Endothelial cell of umbilical vein (primary cell): ENCODE measurements at regions not wholly inside any gene's neighbourhood (a gene's known extent, or its start where the extent isn't known, plus 50 kb on each side); places are given as distances from the start of the nearest gene placed in this dataset.

Experiments
- BruUV-seq: library from RNA; stranded (reverse); fragments of 400-500 nt; replicated peaks from 2 replicates; lab custom pipeline; 2021; lab: Mats Ljungman, UMichigan
- CTCF ChIA-PET: fragments of 300-600, 350-600 bp; sonication (Branson Sonifier 250); formaldehyde crosslinking; loops from one replicate; lab custom pipeline; 2021; ENCODE audit warnings: antibody characterized with exemption, inconsistent platforms; lab: Charles Lee
- POLR2A ChIA-PET: fragments of 300-600, 350-600 bp; sonication (Branson Sonifier 250); formaldehyde crosslinking; loops from one replicate; lab custom pipeline; 2021; ENCODE audit warnings: antibody characterized with exemption, inconsistent platforms; lab: Charles Lee
- DNase-seq: peaks from one replicate; pipeline ENCODE4 v3.0.0-alpha.2; 2011; ENCODE audit warnings: low read depth, low spot score
- FAIRE-seq: peaks from 2 replicates; lab custom pipeline; 2011; peaks lifted over from hg19 to GRCh38; lab: Jason Lieb, UNC
- H2AFZ ChIP-seq: 2 replicates; pipeline ENCODE4 v1.6.0; 2012; ENCODE audit warnings: low read depth, low read length, control low read depth, inconsistent platforms
- H3K27ac ChIP-seq: 2 replicates; pipeline ENCODE4 v1.5.1; 2011; ENCODE audit warnings: low read depth, mild to moderate bottlenecking, control low read depth, low read length, moderate library complexity; ENCODE audit not compliant: insufficient read depth
- H3K27me3 ChIP-seq, 2 experiments: 2 replicates each; pipeline versions ENCODE4 v1.6.0 to v1.6.1; 2011; ENCODE audit warnings: low read length in 2 of 2, mixed read lengths in 1 of 2; ENCODE audit not compliant: control insufficient read depth in 2 of 2, insufficient read depth in 2 of 2
- H3K36me3 ChIP-seq, 2 experiments: 2 replicates in 1 of 2; 3 replicates in 1 of 2; pipeline ENCODE4 v1.5.1; 2011; ENCODE audit warnings: low read length in 2 of 2, mild to moderate bottlenecking in 1 of 2, moderate library complexity in 1 of 2; ENCODE audit not compliant: control insufficient read depth in 2 of 2, insufficient read depth in 2 of 2; ENCODE audit errors: extremely low read depth in 1 of 2
- H3K4me1 ChIP-seq: 3 replicates; pipeline ENCODE4 v1.5.1; 2011; ENCODE audit warnings: mild to moderate bottlenecking, low read length; ENCODE audit not compliant: control insufficient read depth, insufficient read depth; ENCODE audit errors: extremely low read depth
- H3K4me2 ChIP-seq: 2 replicates; pipeline ENCODE4 v1.6.1; 2011; ENCODE audit warnings: low read length, control low read depth, mixed read lengths; ENCODE audit not compliant: insufficient read depth
- H3K4me3 ChIP-seq, 3 experiments: fragments of 200-600 bp in 1 of 3; sonication (generic), shearing (Covaris generic) in 1 of 3; replicated peaks in 1 of 3; 2 replicates each; pipeline ENCODE4 v1.5.1; 2011 to 2016; ENCODE audit warnings: control low read depth in 3 of 3, low read length in 3 of 3, mild to moderate bottlenecking in 2 of 3, inconsistent platforms in 1 of 3, low read depth in 1 of 3, moderate library complexity in 1 of 3; ENCODE audit not compliant: insufficient read depth in 1 of 3
- H3K79me2 ChIP-seq: 2 replicates; pipeline ENCODE4 v1.6.0; 2012; ENCODE audit warnings: low read length, inconsistent platforms; ENCODE audit not compliant: control insufficient read depth, insufficient read depth
- H3K9ac ChIP-seq: replicated peaks from 2 replicates; pipeline ENCODE3; 2011; ENCODE audit warnings: low read length, control low read depth; ENCODE audit not compliant: insufficient read depth; ENCODE audit errors: extremely low read depth
- H3K9me1 ChIP-seq: replicated peaks from 3 replicates; pipeline ENCODE4 v1.6.0; 2011; ENCODE audit warnings: mild to moderate bottlenecking, low read length; ENCODE audit not compliant: control insufficient read depth, insufficient read depth; ENCODE audit errors: extremely low read depth
- H3K9me3 ChIP-seq: replicated peaks from 2 replicates; pipeline ENCODE4 v1.5.1; 2012; ENCODE audit warnings: low read length, inconsistent platforms; ENCODE audit not compliant: control insufficient read depth, insufficient read depth
- H4K20me1 ChIP-seq: replicated peaks from 2 replicates; pipeline ENCODE3; 2011; ENCODE audit warnings: mild to moderate bottlenecking, low read length; ENCODE audit not compliant: control insufficient read depth, insufficient read depth; ENCODE audit errors: extremely low read depth
- CTCF ChIP-seq, 2 donors: IDR thresholded peaks; 1 replicate in 1 of 2; 2 replicates in 1 of 2; pipeline ENCODE4 v1.5.1; 2011; ENCODE audit warnings: low read length in 2 of 2, mild to moderate bottlenecking in 2 of 2, moderate library complexity in 2 of 2, control low read depth in 1 of 2, inconsistent platforms in 1 of 2, low read depth in 1 of 2; ENCODE audit not compliant: insufficient read depth in 1 of 2; ENCODE audit errors: extremely low read depth in 1 of 2
- EZH2 ChIP-seq: IDR thresholded peaks from 2 replicates; pipeline ENCODE4 v1.6.1; 2012; ENCODE audit warnings: borderline replicate concordance, low read depth, mild to moderate bottlenecking, moderate library complexity, low read length, inconsistent platforms; ENCODE audit not compliant: severe bottlenecking
- FOS ChIP-seq: IDR thresholded peaks from 2 replicates; pipeline ENCODE4 v1.6.1; 2011; ENCODE audit warnings: mild to moderate bottlenecking, low read length, moderate library complexity, borderline replicate concordance; ENCODE audit not compliant: insufficient read depth
- GATA2 ChIP-seq: IDR thresholded peaks from 2 replicates; pipeline ENCODE4 v1.7.0; 2011; ENCODE audit warnings: low read depth, mild to moderate bottlenecking, moderate library complexity, mixed read lengths, low read length; ENCODE audit not compliant: insufficient read length, insufficient read depth
- JUN ChIP-seq: IDR thresholded peaks from 2 replicates; pipeline ENCODE4 v1.6.1; 2011; ENCODE audit warnings: borderline replicate concordance, low read depth; ENCODE audit not compliant: insufficient read length, insufficient read depth
- MAX ChIP-seq: IDR thresholded peaks from 2 replicates; pipeline ENCODE4 v1.6.1; 2011; ENCODE audit not compliant: insufficient read depth, insufficient read length
- MYC ChIP-seq: IDR thresholded peaks from one replicate; pipeline ENCODE4 v1.6.1; 2011; ENCODE audit warnings: mild to moderate bottlenecking, low read depth, low read length
- POLR2A ChIP-seq: IDR thresholded peaks from 2 replicates; pipeline ENCODE4 v1.6.1; 2012; ENCODE audit warnings: low read depth, mild to moderate bottlenecking, control low read depth, low read length
- POLR2AphosphoS5 ChIP-seq: IDR thresholded peaks from 2 replicates; pipeline ENCODE4 v1.6.1; 2012; ENCODE audit warnings: low read depth, mild to moderate bottlenecking, control low read depth, low read length, moderate library complexity; ENCODE audit not compliant: insufficient read depth
- dilution Hi-C: fragments of 300-500 bp; cut with MboI; formaldehyde crosslinking; loops from one replicate; pipeline ENCODE4 v1.15.0; 2019; ENCODE audit warnings: low sequenced_read_pairs; ENCODE audit not compliant: extremely low pct_ligation_motif_present
- intact Hi-C: fragments of 100-400 bp; cut with micrococcal nuclease; formaldehyde crosslinking; loops from one replicate; pipeline ENCODE4 v1.10.0; 2022

- H3K9me1 ChIP-seq: no peaks in the 10 kb centered on the region
- no peak overlapping the region for H3K27ac ChIP-seq
- no peaks in the 10 kb centered on the region for H4K20me1 ChIP-seq
- BruUV-seq: no TSS peak
- no peaks in the 10 kb centered on the region for H3K27me3 ChIP-seq
- H3K36me3 ChIP-seq: no peaks in the 10 kb centered on the region
- FAIRE-seq (no peak), DNase-seq (peak; percentile 53)
- CTCF ChIA-PET: interaction anchor here (1.0 to 2.0 kb wide), 6 partner anchors 11 to 415 kb away, joined by 3 to 14 read pairs (median 6); partner anchors contain the start of gene DAB2
- no peaks in the 10 kb centered on the region for H3K9me3 ChIP-seq
- no peak overlapping the region for H3K9ac ChIP-seq
- TF ChIP-seq GATA2: no peak
- no peak for TF ChIP-seq FOS
- no peak for TF ChIP-seq POLR2AphosphoS5
- TF ChIP-seq CTCF (IDR thresholded peaks at IDR 0.05; ENCODE audit: extremely low read depth in 1 of 2, insufficient read depth in 1 of 2, low read depth in 1 of 2, low read length in 2 of 2): no peak
- no peak for TF ChIP-seq MAX
- no peak for TF ChIP-seq EZH2
- no peak for TF ChIP-seq JUN
- no peak for TF ChIP-seq POLR2A
- no peak for TF ChIP-seq MYC
- intact Hi-C loops (no loop called here), dilution Hi-C loops (no loop called here)
- no peaks in the 10 kb centered on the region for H3K79me2 ChIP-seq
- peaks cover 7% of the 10 kb centered on the region for H3K4me1 ChIP-seq
- H3K4me3 ChIP-seq: no peak overlapping the region
- H3K4me2 ChIP-seq: no peak overlapping the region
- POLR2A ChIA-PET: interaction anchor here (1.8 kb wide), 1 partner anchor 71 kb away, joined by 8 read pairs; the partner anchor contains the start of gene DAB2
- no peak overlapping the region for H2AFZ ChIP-seq
Observed at GRCh38 chr5:39495227-39495626, 70.4 kb upstream of the DAB2 start.
